Peyer's patch (tissue), 4 donors: ENCODE measurements at regions not wholly inside any gene's neighbourhood (a gene's known extent, or its start where the extent isn't known, plus 50 kb on each side); places are given as distances from the start of the nearest gene placed in this dataset.

Experiments
- CTCF ChIP-seq, 6 experiments: fragments of 450-650 bp in 4 of 6; fragments of 200-600 bp in 2 of 6; sonication (generic) in 1 of 6; IDR thresholded peaks; one replicate each; pipeline ENCODE4 v1.5.1; 2017 to 2019; ENCODE audit warnings: antibody characterized with exemption in 6 of 6, mild to moderate bottlenecking in 3 of 6, moderate library complexity in 1 of 6
- POLR2A ChIP-seq, 2 donors: fragments of 450-650 bp; IDR thresholded peaks; one replicate each; pipeline ENCODE4 v1.5.1; 2017; ENCODE audit warnings: antibody characterized with exemption in 2 of 2, mild to moderate bottlenecking in 2 of 2, moderate library complexity in 2 of 2

- TF ChIP-seq CTCF (IDR thresholded peaks at IDR 0.05) (no peak), POLR2A (IDR thresholded peaks at IDR 0.05) (no peak)
These were observed 492.9 kb downstream of the PCDH18 start for GRCh38 chr4:137039370-137039769.
